ENCODE measurements at regions not wholly inside any gene's neighbourhood (a gene's known extent, or its start where the extent isn't known, plus 50 kb on each side); places are given as distances from the start of the nearest gene placed in this dataset.
A peak's percentile ranks its signal among the peaks of the same experiment; 100 is the strongest.

- Mint-ChIP-seq H3K27ac (no peak overlapping the region), H3K36me3 (no peaks in the 10 kb centered on the region), H3K4me1 (ENCODE audit: unreplicated experiment) (peaks cover 6% of the 10 kb centered on the region), H3K4me3 (no peak overlapping the region), H3K9me3 (peaks cover 11% of the 10 kb centered on the region), H3K27me3 (peaks cover 14% of the 10 kb centered on the region)
- no peak for DNase-seq (ENCODE audit: extremely low spot score, unreplicated experiment)
- no peak for TF ChIP-seq CTCF (conservative IDR thresholded peaks at IDR 0.05)
Observed at GRCh38 chr10:35792291-35792690, 150.2 kb upstream of the FZD8 start.

GRCh38 chr10:35789996-35790395 lies 147.9 kb upstream of the FZD8 start:
- peaks cover 14% of the 10 kb centered on the region for H3K27me3 Mint-ChIP-seq
- peaks cover 6% of the 10 kb centered on the region for H3K4me1 Mint-ChIP-seq (ENCODE audit: unreplicated experiment)
- no peaks in the 10 kb centered on the region for H3K36me3 Mint-ChIP-seq
- no peak overlapping the region for H3K27ac Mint-ChIP-seq
- no peak for DNase-seq (ENCODE audit: extremely low spot score, unreplicated experiment)
- no peak for TF ChIP-seq CTCF (conservative IDR thresholded peaks at IDR 0.05)
- H3K4me3 Mint-ChIP-seq: no peak overlapping the region
- H3K9me3 Mint-ChIP-seq: peaks cover 16% of the 10 kb centered on the region

- H3K4me3 Mint-ChIP-seq: no peak overlapping the region
- no peak for DNase-seq (ENCODE audit: extremely low spot score, unreplicated experiment)
- peaks cover 13% of the 10 kb centered on the region for H3K27me3 Mint-ChIP-seq
- no peaks in the 10 kb centered on the region for H3K36me3 Mint-ChIP-seq
- peaks cover 13% of the 10 kb centered on the region for H3K9me3 Mint-ChIP-seq
- H3K27ac Mint-ChIP-seq: no peak overlapping the region
- peaks cover 18% of the 10 kb centered on the region for H3K4me1 Mint-ChIP-seq (ENCODE audit: unreplicated experiment)
- no peak for TF ChIP-seq CTCF (conservative IDR thresholded peaks at IDR 0.05)
Observed at GRCh38 chr10:35784751-35785150, 142.7 kb upstream of the FZD8 start.

- H3K4me1 Mint-ChIP-seq (ENCODE audit: unreplicated experiment): peaks cover 18% of the 10 kb centered on the region
- peaks cover 15% of the 10 kb centered on the region for H3K27me3 Mint-ChIP-seq
- no peaks in the 10 kb centered on the region for H3K36me3 Mint-ChIP-seq
- no peak overlapping the region for H3K27ac Mint-ChIP-seq
- H3K9me3 Mint-ChIP-seq: peaks cover 6% of the 10 kb centered on the region
- DNase-seq (ENCODE audit: extremely low spot score, unreplicated experiment): no peak
- H3K4me3 Mint-ChIP-seq: no peak overlapping the region
- TF ChIP-seq CTCF (conservative IDR thresholded peaks at IDR 0.05): no peak
Observed at GRCh38 chr10:35783305-35783838, 141.3 kb upstream of the FZD8 start.

- H3K4me3 Mint-ChIP-seq: no peak overlapping the region
- no peak overlapping the region for H3K27ac Mint-ChIP-seq
- peak; percentile 61 for TF ChIP-seq CTCF (conservative IDR thresholded peaks at IDR 0.05)
- H3K9me3 Mint-ChIP-seq: peaks cover 1% of the 10 kb centered on the region
- no peaks in the 10 kb centered on the region for H3K36me3 Mint-ChIP-seq
- H3K27me3 Mint-ChIP-seq: peaks cover 17% of the 10 kb centered on the region
- no peak for DNase-seq (ENCODE audit: extremely low spot score, unreplicated experiment)
- H3K4me1 Mint-ChIP-seq (ENCODE audit: unreplicated experiment): peaks cover 20% of the 10 kb centered on the region
Observed at GRCh38 chr10:35781643-35782035, 139.5 kb upstream of the FZD8 start.

All from type B pancreatic cell (in vitro differentiated cells).